ENCODE measurements at regions not wholly inside any gene's neighbourhood (a gene's known extent, or its start where the extent isn't known, plus 50 kb on each side); places are given as distances from the start of the nearest gene placed in this dataset.
"Not testable (repeated sequence)": the region's sequence is repeated elsewhere in the genome, so short reads cannot be mapped to it uniquely, and the experiment has no call there.

DNA sequence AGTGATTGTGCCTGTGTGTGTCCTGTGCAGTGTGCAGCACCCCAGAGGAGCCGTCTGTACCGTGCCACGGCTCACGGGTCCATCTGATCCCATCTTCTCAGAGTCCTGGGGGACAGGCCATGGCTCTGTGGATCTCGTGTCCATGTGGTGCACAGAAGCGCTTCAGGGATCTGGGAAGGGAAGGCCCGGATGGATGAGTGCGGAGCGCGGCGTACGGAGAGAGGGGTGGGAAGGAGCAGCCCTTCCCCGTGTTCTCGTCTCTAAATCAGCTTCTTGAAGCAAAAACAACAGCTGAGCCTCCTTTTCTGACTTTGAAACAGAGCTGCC lies 208.4 kb downstream of the LAT start:
- H3K4me2 ChIP-seq (ENCODE audit: low read depth, low read length); BruUV-seq (replicated peaks); H3K27me3 ChIP-seq (ENCODE audit: control insufficient read depth in 1 of 2, insufficient read depth in 2 of 2, low read length in 2 of 2); H3K27ac ChIP-seq (ENCODE audit: extremely low read length, insufficient read depth, low read length); POLR2A ChIA-PET; intact Hi-C loops (cut with micrococcal nuclease; ENCODE audit: unreplicated experiment); CTCF ChIA-PET (ENCODE audit: low intra/inter-chr PET ratio, low total read pairs); DNase-seq (ENCODE audit: low spot score); FAIRE-seq; in situ Hi-C loops (cut with HindIII; ENCODE audit: extremely low pct_ligation_motif_present, low pct_unique_long_range_greater_than_20kb); H3K79me2 ChIP-seq (ENCODE audit: insufficient read depth, low read length); H4K20me1 ChIP-seq (ENCODE audit: insufficient read depth, low read length); H3K9ac ChIP-seq (ENCODE audit: insufficient read depth, low read depth, low read length); H3K9me3 ChIP-seq (ENCODE audit: low read length); H3K4me3 ChIP-seq (replicated peaks in 1 of 3; ENCODE audit: insufficient read depth in 1 of 3, low read depth in 2 of 3, low read length in 3 of 3); H3K36me3 ChIP-seq (replicated peaks in 1 of 2; ENCODE audit: control insufficient read depth in 1 of 2, insufficient read depth in 2 of 2, low read length in 2 of 2); H2AFZ ChIP-seq (ENCODE audit: low read length): not testable (repeated sequence)
- peaks cover 11% of the 10 kb centered on the region for H3K4me1 ChIP-seq (ENCODE audit: insufficient read depth, low read length)
- ATAC-seq: peak; percentile 23
- 61% methylated on average over 14 of the region's 14 CpGs for WGBS (ENCODE audit: low lambda C conversion rate)
- 0 out of 2 replicates have a peak, but pooled peaks have one; percentile 23 for TF ChIP-seq ZNF776 (CRISPR knock-in tag; IDR thresholded peaks at IDR 0.05)

DNA sequence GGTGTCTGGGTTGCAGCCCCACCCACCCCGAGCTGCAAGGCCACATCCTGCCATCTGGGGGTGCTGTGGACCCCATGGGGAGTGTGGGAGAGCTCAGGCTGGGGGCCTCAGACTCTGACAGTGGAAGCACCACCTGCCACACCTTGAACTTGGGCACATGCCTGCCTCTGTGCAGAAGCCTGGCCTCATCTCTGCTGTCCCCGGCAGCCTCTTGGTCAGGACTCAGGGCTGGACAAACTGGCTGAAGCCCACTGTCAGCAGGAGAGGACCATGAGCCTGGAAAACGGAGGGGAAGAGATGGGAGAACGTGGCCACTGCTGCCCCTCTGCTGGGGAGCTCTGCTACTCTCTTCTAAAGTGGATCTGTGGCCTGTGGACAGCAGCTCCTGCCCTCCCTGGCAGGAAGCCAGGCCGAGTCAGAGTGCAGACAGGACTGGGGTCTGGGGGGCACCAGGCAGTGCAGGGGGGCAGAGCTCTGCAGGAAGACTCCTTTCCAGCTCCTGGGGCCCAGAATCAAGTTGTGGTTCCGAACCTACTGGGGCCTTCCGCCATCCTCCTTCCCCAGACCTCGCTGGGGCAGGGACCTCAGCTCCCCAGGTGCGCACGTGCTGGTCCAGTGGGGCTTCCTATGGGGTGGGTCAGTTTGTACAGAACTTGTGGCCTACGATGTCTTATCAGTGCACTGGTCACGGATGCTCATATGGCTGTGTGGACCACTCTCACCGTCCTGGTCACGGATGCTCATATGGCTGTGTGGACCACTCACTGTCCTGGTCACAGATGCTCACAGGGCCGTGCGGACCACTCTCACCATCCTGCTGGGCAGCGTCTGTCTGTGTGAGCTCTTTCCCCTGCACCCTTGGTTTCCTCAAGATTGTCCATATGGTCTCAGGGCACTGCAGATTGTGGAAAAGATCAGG lies 207.7 kb downstream of the LAT start:
- 40% methylated on average over 7 of the region's 17 CpGs for WGBS (ENCODE audit: low lambda C conversion rate)
- Histone ChIP-seq H3K4me3 (replicated peaks in 1 of 3; ENCODE audit: insufficient read depth in 1 of 3, low read depth in 2 of 3, low read length in 3 of 3) (no peak overlapping the region), H2AFZ (ENCODE audit: low read length) (no peak overlapping the region), H3K4me1 (ENCODE audit: insufficient read depth, low read length) (peaks cover 14% of the 10 kb centered on the region), H3K36me3 (replicated peaks in 1 of 2; ENCODE audit: control insufficient read depth in 1 of 2, insufficient read depth in 2 of 2, low read length in 2 of 2) (no peaks in the 10 kb centered on the region), H3K27me3 (ENCODE audit: control insufficient read depth in 1 of 2, insufficient read depth in 2 of 2, low read length in 2 of 2) (peaks cover 4 to 9% of the 10 kb centered on the region in 2 experiments; a peak in 3 of 5 replicates), H3K9ac (ENCODE audit: insufficient read depth, low read depth, low read length) (no peak overlapping the region), H4K20me1 (ENCODE audit: insufficient read depth, low read length) (no peaks in the 10 kb centered on the region), H3K9me3 (ENCODE audit: low read length) (no peaks in the 10 kb centered on the region), H3K4me2 (ENCODE audit: low read depth, low read length) (no peak overlapping the region), H3K27ac (ENCODE audit: extremely low read length, insufficient read depth, low read length) (no peak overlapping the region), H3K79me2 (ENCODE audit: insufficient read depth, low read length) (no peaks in the 10 kb centered on the region)
- ATAC-seq (peak; percentile 58), FAIRE-seq (no peak), DNase-seq (ENCODE audit: low spot score) (no peak)
- intact Hi-C loops (cut with micrococcal nuclease; ENCODE audit: unreplicated experiment) (no loop called here), in situ Hi-C loops (cut with HindIII; ENCODE audit: extremely low pct_ligation_motif_present, low pct_unique_long_range_greater_than_20kb) (no loop called here)
- BruUV-seq (replicated peaks): no TSS peak
- ChIA-PET POLR2A (no interaction called here), CTCF (ENCODE audit: low intra/inter-chr PET ratio, low total read pairs) (no interaction called here)
- TF ChIP-seq STAG1 (CRISPR knock-in tag; IDR thresholded peaks at IDR 0.05) (peak; percentile 26; the same call in 1 of the 2 replicates), RFXANK (CRISPR knock-in tag; IDR thresholded peaks at IDR 0.05) (no peak)
- TF ChIP-seq, protein P1, sequence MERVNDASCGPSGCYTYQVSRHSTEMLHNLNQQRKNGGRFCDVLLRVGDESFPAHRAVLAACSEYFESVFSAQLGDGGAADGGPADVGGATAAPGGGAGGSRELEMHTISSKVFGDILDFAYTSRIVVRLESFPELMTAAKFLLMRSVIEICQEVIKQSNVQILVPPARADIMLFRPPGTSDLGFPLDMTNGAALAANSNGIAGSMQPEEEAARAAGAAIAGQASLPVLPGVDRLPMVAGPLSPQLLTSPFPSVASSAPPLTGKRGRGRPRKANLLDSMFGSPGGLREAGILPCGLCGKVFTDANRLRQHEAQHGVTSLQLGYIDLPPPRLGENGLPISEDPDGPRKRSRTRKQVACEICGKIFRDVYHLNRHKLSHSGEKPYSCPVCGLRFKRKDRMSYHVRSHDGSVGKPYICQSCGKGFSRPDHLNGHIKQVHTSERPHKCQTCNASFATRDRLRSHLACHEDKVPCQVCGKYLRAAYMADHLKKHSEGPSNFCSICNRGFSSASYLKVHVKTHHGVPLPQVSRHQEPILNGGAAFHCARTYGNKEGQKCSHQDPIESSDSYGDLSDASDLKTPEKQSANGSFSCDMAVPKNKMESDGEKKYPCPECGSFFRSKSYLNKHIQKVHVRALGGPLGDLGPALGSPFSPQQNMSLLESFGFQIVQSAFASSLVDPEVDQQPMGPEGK (CRISPR knock-in tag; IDR thresholded peaks at IDR 0.05): peak; percentile 35; the same call in 1 of the 2 replicates
- TF ChIP-seq, protein P2, sequence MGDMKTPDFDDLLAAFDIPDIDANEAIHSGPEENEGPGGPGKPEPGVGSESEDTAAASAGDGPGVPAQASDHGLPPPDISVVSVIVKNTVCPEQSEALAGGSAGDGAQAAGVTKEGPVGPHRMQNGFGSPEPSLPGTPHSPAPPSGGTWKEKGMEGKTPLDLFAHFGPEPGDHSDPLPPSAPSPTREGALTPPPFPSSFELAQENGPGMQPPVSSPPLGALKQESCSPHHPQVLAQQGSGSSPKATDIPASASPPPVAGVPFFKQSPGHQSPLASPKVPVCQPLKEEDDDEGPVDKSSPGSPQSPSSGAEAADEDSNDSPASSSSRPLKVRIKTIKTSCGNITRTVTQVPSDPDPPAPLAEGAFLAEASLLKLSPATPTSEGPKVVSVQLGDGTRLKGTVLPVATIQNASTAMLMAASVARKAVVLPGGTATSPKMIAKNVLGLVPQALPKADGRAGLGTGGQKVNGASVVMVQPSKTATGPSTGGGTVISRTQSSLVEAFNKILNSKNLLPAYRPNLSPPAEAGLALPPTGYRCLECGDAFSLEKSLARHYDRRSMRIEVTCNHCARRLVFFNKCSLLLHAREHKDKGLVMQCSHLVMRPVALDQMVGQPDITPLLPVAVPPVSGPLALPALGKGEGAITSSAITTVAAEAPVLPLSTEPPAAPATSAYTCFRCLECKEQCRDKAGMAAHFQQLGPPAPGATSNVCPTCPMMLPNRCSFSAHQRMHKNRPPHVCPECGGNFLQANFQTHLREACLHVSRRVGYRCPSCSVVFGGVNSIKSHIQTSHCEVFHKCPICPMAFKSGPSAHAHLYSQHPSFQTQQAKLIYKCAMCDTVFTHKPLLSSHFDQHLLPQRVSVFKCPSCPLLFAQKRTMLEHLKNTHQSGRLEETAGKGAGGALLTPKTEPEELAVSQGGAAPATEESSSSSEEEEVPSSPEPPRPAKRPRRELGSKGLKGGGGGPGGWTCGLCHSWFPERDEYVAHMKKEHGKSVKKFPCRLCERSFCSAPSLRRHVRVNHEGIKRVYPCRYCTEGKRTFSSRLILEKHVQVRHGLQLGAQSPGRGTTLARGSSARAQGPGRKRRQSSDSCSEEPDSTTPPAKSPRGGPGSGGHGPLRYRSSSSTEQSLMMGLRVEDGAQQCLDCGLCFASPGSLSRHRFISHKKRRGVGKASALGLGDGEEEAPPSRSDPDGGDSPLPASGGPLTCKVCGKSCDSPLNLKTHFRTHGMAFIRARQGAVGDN (CRISPR knock-in tag; IDR thresholded peaks at IDR 0.05): 0 out of 2 replicates have a peak, but pooled peaks have one; percentile 8
- TF ChIP-seq, protein P3, sequence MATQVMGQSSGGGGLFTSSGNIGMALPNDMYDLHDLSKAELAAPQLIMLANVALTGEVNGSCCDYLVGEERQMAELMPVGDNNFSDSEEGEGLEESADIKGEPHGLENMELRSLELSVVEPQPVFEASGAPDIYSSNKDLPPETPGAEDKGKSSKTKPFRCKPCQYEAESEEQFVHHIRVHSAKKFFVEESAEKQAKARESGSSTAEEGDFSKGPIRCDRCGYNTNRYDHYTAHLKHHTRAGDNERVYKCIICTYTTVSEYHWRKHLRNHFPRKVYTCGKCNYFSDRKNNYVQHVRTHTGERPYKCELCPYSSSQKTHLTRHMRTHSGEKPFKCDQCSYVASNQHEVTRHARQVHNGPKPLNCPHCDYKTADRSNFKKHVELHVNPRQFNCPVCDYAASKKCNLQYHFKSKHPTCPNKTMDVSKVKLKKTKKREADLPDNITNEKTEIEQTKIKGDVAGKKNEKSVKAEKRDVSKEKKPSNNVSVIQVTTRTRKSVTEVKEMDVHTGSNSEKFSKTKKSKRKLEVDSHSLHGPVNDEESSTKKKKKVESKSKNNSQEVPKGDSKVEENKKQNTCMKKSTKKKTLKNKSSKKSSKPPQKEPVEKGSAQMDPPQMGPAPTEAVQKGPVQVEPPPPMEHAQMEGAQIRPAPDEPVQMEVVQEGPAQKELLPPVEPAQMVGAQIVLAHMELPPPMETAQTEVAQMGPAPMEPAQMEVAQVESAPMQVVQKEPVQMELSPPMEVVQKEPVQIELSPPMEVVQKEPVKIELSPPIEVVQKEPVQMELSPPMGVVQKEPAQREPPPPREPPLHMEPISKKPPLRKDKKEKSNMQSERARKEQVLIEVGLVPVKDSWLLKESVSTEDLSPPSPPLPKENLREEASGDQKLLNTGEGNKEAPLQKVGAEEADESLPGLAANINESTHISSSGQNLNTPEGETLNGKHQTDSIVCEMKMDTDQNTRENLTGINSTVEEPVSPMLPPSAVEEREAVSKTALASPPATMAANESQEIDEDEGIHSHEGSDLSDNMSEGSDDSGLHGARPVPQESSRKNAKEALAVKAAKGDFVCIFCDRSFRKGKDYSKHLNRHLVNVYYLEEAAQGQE (IDR thresholded peaks at IDR 0.05; ENCODE audit: borderline replicate concordance in 1 of 2, low read depth in 1 of 2, low read length in 2 of 2): no peak

All from HepG2 (cell line).